Osteoblast (primary cell): ENCODE measurements at regions not wholly inside any gene's neighbourhood (a gene's known extent, or its start where the extent isn't known, plus 50 kb on each side); places are given as distances from the start of the nearest gene placed in this dataset.

Experiments
- DNase-seq: peaks from one replicate; pipeline ENCODE4 v3.0.0; 2011; ENCODE audit warnings: low spot score, mixed read lengths; ENCODE audit not compliant: insufficient read length; ENCODE audit errors: missing footprints
- H2AFZ ChIP-seq: 2 replicates; pipeline ENCODE4 v1.6.0; 2011; ENCODE audit warnings: mild to moderate bottlenecking, low read length
- H3K27ac ChIP-seq: 2 replicates; pipeline ENCODE4 v1.5.1; 2011; ENCODE audit warnings: mild to moderate bottlenecking, low read depth, low read length, moderate library complexity
- H3K27me3 ChIP-seq: 2 replicates; pipeline ENCODE4 v1.6.0; 2012; ENCODE audit warnings: mild to moderate bottlenecking, control low read depth, inconsistent platforms, low read length, moderate library complexity; ENCODE audit not compliant: insufficient read depth
- H3K36me3 ChIP-seq: 2 replicates; pipeline ENCODE4 v1.5.1; 2011; ENCODE audit warnings: mild to moderate bottlenecking, low read length, control low read depth, moderate library complexity; ENCODE audit not compliant: insufficient read depth
- H3K4me1 ChIP-seq: 2 replicates; pipeline ENCODE4 v1.5.1; 2011; ENCODE audit warnings: mild to moderate bottlenecking, low read length, control low read depth, moderate library complexity; ENCODE audit not compliant: insufficient read depth
- H3K4me2 ChIP-seq: 2 replicates; pipeline ENCODE4 v1.6.0; 2011; ENCODE audit warnings: mild to moderate bottlenecking, low read length; ENCODE audit not compliant: insufficient read depth
- H3K4me3 ChIP-seq: fragments of 200-600 bp; sonication (generic); 3 replicates; pipeline ENCODE4 v1.5.1; 2012; ENCODE audit warnings: mild to moderate bottlenecking, low read length, inconsistent platforms; ENCODE audit not compliant: insufficient read depth
- H3K79me2 ChIP-seq: 2 replicates; pipeline ENCODE4 v1.6.0; 2012; ENCODE audit warnings: mild to moderate bottlenecking, low read length, control low read depth, inconsistent platforms; ENCODE audit not compliant: insufficient read depth
- H3K9me3 ChIP-seq: 2 replicates; pipeline ENCODE4 v1.5.1; 2011; ENCODE audit warnings: low read depth, low read length, control low read depth
- H4K20me1 ChIP-seq: 2 replicates; pipeline ENCODE4 v1.6.0; 2012; ENCODE audit warnings: mild to moderate bottlenecking, low read length, control low read depth; ENCODE audit not compliant: insufficient read depth
- TF ChIP-seq, protein P1 (sequence below): IDR thresholded peaks from 2 replicates; pipeline ENCODE4 v1.5.1; 2011; ENCODE audit warnings: mild to moderate bottlenecking, low read depth, low read length, moderate library complexity; ENCODE audit errors: extremely low read depth

DNA sequence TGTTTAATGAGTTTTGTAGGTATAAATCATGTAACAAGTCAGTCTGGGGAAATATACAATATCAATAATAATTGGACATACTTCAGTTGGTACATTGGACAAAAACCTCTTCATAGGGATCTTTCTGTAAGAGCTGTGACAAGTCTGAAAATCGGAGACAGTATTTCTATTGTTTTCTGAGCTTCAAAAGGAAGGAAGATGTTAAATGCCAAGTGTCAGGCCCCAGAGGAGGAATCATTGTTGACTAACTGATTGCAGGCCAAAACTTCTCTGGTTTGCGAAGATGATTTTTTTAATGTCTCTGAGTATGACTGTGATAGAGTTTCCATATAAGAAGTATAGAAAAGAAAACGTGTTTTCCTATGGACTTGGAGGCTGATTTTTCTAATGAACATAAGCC lies 316.4 kb downstream of the RNF144B start:
- H3K4me1 ChIP-seq: no peaks in the 10 kb centered on the region
- no peaks in the 10 kb centered on the region for H3K9me3 ChIP-seq
- no peak overlapping the region for H3K4me2 ChIP-seq
- no peaks in the 10 kb centered on the region for H3K36me3 ChIP-seq
- no peaks in the 10 kb centered on the region for H3K79me2 ChIP-seq
- TF ChIP-seq, protein P1, sequence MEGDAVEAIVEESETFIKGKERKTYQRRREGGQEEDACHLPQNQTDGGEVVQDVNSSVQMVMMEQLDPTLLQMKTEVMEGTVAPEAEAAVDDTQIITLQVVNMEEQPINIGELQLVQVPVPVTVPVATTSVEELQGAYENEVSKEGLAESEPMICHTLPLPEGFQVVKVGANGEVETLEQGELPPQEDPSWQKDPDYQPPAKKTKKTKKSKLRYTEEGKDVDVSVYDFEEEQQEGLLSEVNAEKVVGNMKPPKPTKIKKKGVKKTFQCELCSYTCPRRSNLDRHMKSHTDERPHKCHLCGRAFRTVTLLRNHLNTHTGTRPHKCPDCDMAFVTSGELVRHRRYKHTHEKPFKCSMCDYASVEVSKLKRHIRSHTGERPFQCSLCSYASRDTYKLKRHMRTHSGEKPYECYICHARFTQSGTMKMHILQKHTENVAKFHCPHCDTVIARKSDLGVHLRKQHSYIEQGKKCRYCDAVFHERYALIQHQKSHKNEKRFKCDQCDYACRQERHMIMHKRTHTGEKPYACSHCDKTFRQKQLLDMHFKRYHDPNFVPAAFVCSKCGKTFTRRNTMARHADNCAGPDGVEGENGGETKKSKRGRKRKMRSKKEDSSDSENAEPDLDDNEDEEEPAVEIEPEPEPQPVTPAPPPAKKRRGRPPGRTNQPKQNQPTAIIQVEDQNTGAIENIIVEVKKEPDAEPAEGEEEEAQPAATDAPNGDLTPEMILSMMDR: no peak
- no peaks in the 10 kb centered on the region for H4K20me1 ChIP-seq
- no peak for DNase-seq
- no peak overlapping the region for H3K4me3 ChIP-seq
- no peak overlapping the region for H2AFZ ChIP-seq
- no peak overlapping the region for H3K27ac ChIP-seq
- H3K27me3 ChIP-seq: no peaks in the 10 kb centered on the region

DNA sequence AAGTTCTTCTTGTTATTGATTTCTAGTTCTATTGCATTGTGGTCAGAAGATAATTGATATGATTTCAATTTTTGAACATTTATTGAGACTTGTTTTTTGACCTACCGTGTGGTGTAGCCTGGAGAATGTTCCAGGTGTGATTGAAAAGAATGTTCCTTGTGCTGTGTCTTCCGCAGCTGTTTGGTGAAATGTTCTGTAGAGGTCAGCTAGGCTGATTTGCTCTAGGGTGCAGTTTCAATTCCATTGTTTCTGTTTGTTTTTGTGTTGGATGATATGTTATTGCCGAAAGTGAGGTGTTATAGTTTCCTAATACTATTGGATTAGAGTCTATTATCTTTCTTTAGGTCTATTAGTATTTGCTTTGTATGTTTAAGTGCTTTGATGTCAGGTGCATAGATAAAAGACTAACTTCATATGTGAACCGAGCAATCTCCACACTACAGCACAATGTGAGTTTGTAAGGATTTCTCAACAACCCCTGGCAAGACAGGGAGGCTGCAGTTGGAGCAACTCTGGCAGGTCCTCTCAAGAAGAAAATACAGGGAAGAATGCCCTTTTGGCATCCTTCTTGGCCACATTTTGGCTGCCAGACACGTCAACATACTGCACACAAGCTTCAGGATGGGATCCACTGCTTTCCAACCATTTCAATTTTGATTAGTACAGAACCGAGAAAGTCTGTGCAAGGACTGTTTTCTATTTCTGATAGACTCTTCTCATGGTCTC lies 320.7 kb downstream of the RNF144B start:
- Histone ChIP-seq H3K27ac (no peak overlapping the region), H3K27me3 (no peaks in the 10 kb centered on the region), H3K9me3 (no peaks in the 10 kb centered on the region), H3K4me1 (no peaks in the 10 kb centered on the region), H3K4me2 (no peak overlapping the region), H2AFZ (no peak overlapping the region), H3K4me3 (no peak overlapping the region), H4K20me1 (no peaks in the 10 kb centered on the region), H3K36me3 (no peaks in the 10 kb centered on the region), H3K79me2 (no peaks in the 10 kb centered on the region)
- no peak for DNase-seq
- TF ChIP-seq, protein P1: no peak

DNA sequence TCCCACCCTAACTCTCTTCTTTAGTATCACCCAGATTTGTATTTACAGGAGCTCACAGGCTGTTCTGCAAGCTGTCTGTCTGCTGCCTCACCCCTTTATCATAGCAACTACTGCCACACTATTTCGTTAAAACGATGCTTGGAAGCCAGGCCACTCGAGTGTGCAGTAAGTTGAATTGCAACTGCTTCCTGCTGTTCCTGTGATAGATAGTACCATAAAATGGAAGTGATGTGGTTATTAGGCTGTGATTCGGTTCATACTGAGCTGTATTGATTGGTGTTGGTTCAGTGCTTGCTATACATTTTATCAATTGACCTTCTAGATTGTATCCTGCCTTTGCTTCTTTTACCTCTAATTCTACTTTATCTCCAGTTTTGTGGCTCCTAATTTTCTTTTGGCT lies 325.4 kb downstream of the RNF144B start:
- TF ChIP-seq, protein P1: no peak
- H2AFZ ChIP-seq: no peak overlapping the region
- no peak overlapping the region for H3K27ac ChIP-seq
- no peaks in the 10 kb centered on the region for H3K36me3 ChIP-seq
- DNase-seq: no peak
- H3K27me3 ChIP-seq: no peaks in the 10 kb centered on the region
- no peaks in the 10 kb centered on the region for H3K9me3 ChIP-seq
- H3K4me1 ChIP-seq: no peaks in the 10 kb centered on the region
- H3K4me2 ChIP-seq: no peak overlapping the region
- H3K4me3 ChIP-seq: no peak overlapping the region
- no peaks in the 10 kb centered on the region for H4K20me1 ChIP-seq
- no peaks in the 10 kb centered on the region for H3K79me2 ChIP-seq

DNA sequence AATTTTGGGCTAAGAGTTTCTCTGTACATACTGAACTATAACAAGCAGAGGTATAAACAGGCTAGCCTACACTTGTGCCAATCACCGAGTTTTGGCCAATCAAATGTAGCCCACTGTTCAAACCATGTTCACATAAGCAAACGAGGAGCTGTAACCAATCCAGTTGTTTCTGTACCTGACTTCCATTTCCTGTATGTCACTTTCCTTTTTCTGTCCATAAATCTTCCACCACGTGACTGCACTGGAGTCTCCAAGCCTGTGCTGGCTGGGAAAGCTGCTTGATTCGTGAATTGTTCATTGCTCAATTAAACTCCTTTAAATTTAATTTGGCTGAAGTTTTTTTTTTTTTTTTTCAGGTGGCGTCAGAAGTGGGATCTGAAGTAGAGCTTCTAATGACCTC lies 332.9 kb downstream of the RNF144B start:
- Histone ChIP-seq H3K79me2 (no peaks in the 10 kb centered on the region), H2AFZ (no peak overlapping the region), H4K20me1 (no peaks in the 10 kb centered on the region), H3K36me3 (no peaks in the 10 kb centered on the region), H3K4me1 (no peaks in the 10 kb centered on the region), H3K4me3 (no peak overlapping the region), H3K27me3 (no peaks in the 10 kb centered on the region), H3K9me3 (no peaks in the 10 kb centered on the region), H3K4me2 (no peak overlapping the region), H3K27ac (no peak overlapping the region)
- DNase-seq: no peak
- TF ChIP-seq, protein P1: no peak
